ENCODE measurements at regions not wholly inside any gene's neighbourhood (a gene's known extent, or its start where the extent isn't known, plus 50 kb on each side); places are given as distances from the start of the nearest gene placed in this dataset.

- no peak for TF ChIP-seq EZH2phosphoT487 (IDR thresholded peaks at IDR 0.05; ENCODE audit: borderline replicate concordance, low read length)
- TF ChIP-seq CTCF (IDR thresholded peaks at IDR 0.05; ENCODE audit: low read depth, low read length, poor library complexity, severe bottlenecking): no peak
- no peaks in the 10 kb centered on the region for H4K20me1 ChIP-seq (ENCODE audit: control insufficient read depth, insufficient read depth, low read depth, low read length)
- peaks cover 4% of the 10 kb centered on the region for H3K4me1 ChIP-seq (ENCODE audit: control insufficient read depth, low read length)
- no peak overlapping the region for H3K4me2 ChIP-seq (ENCODE audit: low read length)
- H3F3A ChIP-seq (ENCODE audit: control insufficient read depth, insufficient read depth): no peaks in the 10 kb centered on the region
- no peak overlapping the region for H3K4me3 ChIP-seq (ENCODE audit: low read length)
- H3K79me2 ChIP-seq (ENCODE audit: control insufficient read depth, low read length): no peaks in the 10 kb centered on the region
- peaks cover 36% of the 10 kb centered on the region for H3K27me3 ChIP-seq (ENCODE audit: control insufficient read depth, low read length)
- no peaks in the 10 kb centered on the region for H3K9me3 ChIP-seq (ENCODE audit: control insufficient read depth, insufficient read depth, low read length)
- no peak overlapping the region for H3K27ac ChIP-seq (ENCODE audit: low read depth, low read length)
- H3K36me3 ChIP-seq (ENCODE audit: control insufficient read depth, low read length): no peaks in the 10 kb centered on the region
- H3K9me2 ChIP-seq (replicated peaks; ENCODE audit: control insufficient read depth, low read length): no peaks in the 10 kb centered on the region
Observed at GRCh38 chr17:77660524-77660923, 298.0 kb upstream of the TNRC6C start.

- H3K4me3 ChIP-seq (ENCODE audit: low read length): no peak overlapping the region
- H3F3A ChIP-seq (ENCODE audit: control insufficient read depth, insufficient read depth): peaks cover 15% of the 10 kb centered on the region
- H3K4me2 ChIP-seq (ENCODE audit: low read length): no peak overlapping the region
- H3K9me3 ChIP-seq (ENCODE audit: control insufficient read depth, insufficient read depth, low read length): no peaks in the 10 kb centered on the region
- H3K9me2 ChIP-seq (replicated peaks; ENCODE audit: control insufficient read depth, low read length): no peaks in the 10 kb centered on the region
- no peak overlapping the region for H3K27ac ChIP-seq (ENCODE audit: low read depth, low read length)
- H3K4me1 ChIP-seq (ENCODE audit: control insufficient read depth, low read length): peaks cover 27% of the 10 kb centered on the region
- no peaks in the 10 kb centered on the region for H4K20me1 ChIP-seq (ENCODE audit: control insufficient read depth, insufficient read depth, low read depth, low read length)
- TF ChIP-seq CTCF (IDR thresholded peaks at IDR 0.05; ENCODE audit: low read depth, low read length, poor library complexity, severe bottlenecking) (no peak), EZH2phosphoT487 (IDR thresholded peaks at IDR 0.05; ENCODE audit: borderline replicate concordance, low read length) (no peak)
- no peaks in the 10 kb centered on the region for H3K36me3 ChIP-seq (ENCODE audit: control insufficient read depth, low read length)
- no peaks in the 10 kb centered on the region for H3K79me2 ChIP-seq (ENCODE audit: control insufficient read depth, low read length)
- peaks cover 16% of the 10 kb centered on the region for H3K27me3 ChIP-seq (ENCODE audit: control insufficient read depth, low read length)
Observed at GRCh38 chr17:77662833-77663232, 295.7 kb upstream of the TNRC6C start.

GRCh38 chr17:77664097-77664729, 294.3 kb upstream of the TNRC6C start:
- Histone ChIP-seq H3F3A (ENCODE audit: control insufficient read depth, insufficient read depth) (peaks cover 16% of the 10 kb centered on the region), H3K36me3 (ENCODE audit: control insufficient read depth, low read length) (0 out of 2 replicates have a peak, but pooled peaks cover 3% of the 10 kb centered on the region), H3K9me3 (ENCODE audit: control insufficient read depth, insufficient read depth, low read length) (peaks cover 9% of the 10 kb centered on the region), H3K4me3 (ENCODE audit: low read length) (no peak overlapping the region), H3K79me2 (ENCODE audit: control insufficient read depth, low read length) (no peaks in the 10 kb centered on the region), H3K4me2 (ENCODE audit: low read length) (no peak overlapping the region), H3K27ac (ENCODE audit: low read depth, low read length) (no peak overlapping the region), H3K4me1 (ENCODE audit: control insufficient read depth, low read length) (peaks cover 37% of the 10 kb centered on the region), H3K9me2 (replicated peaks; ENCODE audit: control insufficient read depth, low read length) (no peaks in the 10 kb centered on the region), H3K27me3 (ENCODE audit: control insufficient read depth, low read length) (peaks cover 6% of the 10 kb centered on the region), H4K20me1 (ENCODE audit: control insufficient read depth, insufficient read depth, low read depth, low read length) (no peaks in the 10 kb centered on the region)
- TF ChIP-seq EZH2phosphoT487 (IDR thresholded peaks at IDR 0.05; ENCODE audit: borderline replicate concordance, low read length) (no peak), CTCF (IDR thresholded peaks at IDR 0.05; ENCODE audit: low read depth, low read length, poor library complexity, severe bottlenecking) (no peak)
